Small intestine (tissue), 7 donors: ENCODE measurements at regions not wholly inside any gene's neighbourhood (a gene's known extent, or its start where the extent isn't known, plus 50 kb on each side); places are given as distances from the start of the nearest gene placed in this dataset.

Experiments
- DNase-seq, 2 donors: peaks; one replicate each; pipeline versions ENCODE4 v3.0.0 to v3.0.0-alpha.2; 2013
- FAIRE-seq: peaks from 2 replicates; lab custom pipeline; 2012; peaks lifted over from hg19 to GRCh38; lab: Jason Lieb, UNC
- H3K27ac ChIP-seq, 3 donors: one replicate each; pipeline ENCODE4 v1.5.1; 2013; ENCODE audit warnings: low read length in 2 of 3, mild to moderate bottlenecking in 2 of 3, control low read depth in 1 of 3, inconsistent platforms in 1 of 3, low read depth in 1 of 3, moderate library complexity in 1 of 3
- H3K27me3 ChIP-seq, 3 donors: one replicate each; pipeline ENCODE4 v1.6.1; 2013; ENCODE audit warnings: low read length in 3 of 3, inconsistent platforms in 1 of 3; ENCODE audit not compliant: control insufficient read depth in 3 of 3, insufficient read depth in 3 of 3
- H3K36me3 ChIP-seq, 3 donors: one replicate each; pipeline ENCODE4 v1.6.1; 2013; ENCODE audit warnings: low read length in 3 of 3, inconsistent platforms in 1 of 3, low read depth in 1 of 3, mild to moderate bottlenecking in 1 of 3, moderate library complexity in 1 of 3; ENCODE audit not compliant: control insufficient read depth in 3 of 3, insufficient read depth in 2 of 3
- H3K4me1 ChIP-seq, 3 donors: one replicate each; pipeline ENCODE4 v1.6.1; 2013; ENCODE audit warnings: low read length in 2 of 3, inconsistent platforms in 1 of 3, low read depth in 1 of 3, mild to moderate bottlenecking in 1 of 3, moderate library complexity in 1 of 3; ENCODE audit not compliant: control insufficient read depth in 3 of 3, insufficient read depth in 2 of 3
- H3K4me3 ChIP-seq, 3 donors: one replicate each; pipeline ENCODE4 v1.5.1; 2013; ENCODE audit warnings: low read length in 3 of 3, control low read depth in 1 of 3, inconsistent platforms in 1 of 3, low read depth in 1 of 3, mild to moderate bottlenecking in 1 of 3, moderate library complexity in 1 of 3
- H3K9me3 ChIP-seq, 2 donors: one replicate each; pipeline ENCODE4 v1.6.1; 2013; ENCODE audit warnings: low read depth in 1 of 2, low read length in 1 of 2; ENCODE audit not compliant: control insufficient read depth in 2 of 2, insufficient read depth in 1 of 2
- WGBS, 3 donors: extraction: QIAGEN DNeasy Blood & Tissue Kit; methylation state at CpG; one replicate each; pipeline ENCODE4 v1.1.7; 2013; 5-methylcytosine and 5-hydroxymethylcytosine counted together
- donor health status: healthy with polysubstance abuse.
- donor health status: control.
- donor health status: control.
- donor health status: Bipolar disorder and iron deficiency.
- donor health status: healthy.

GRCh38 chr4:127081041-127081440 is 551.7 kb upstream of the INTU start:
- no peaks in the 10 kb centered on the region for H3K4me1 ChIP-seq
- WGBS, 3 donors: 84 to 96% (median 89%) methylated on average over 1 of the region's 1 CpG
- H3K27ac ChIP-seq: no peak overlapping the region
- no peaks in the 10 kb centered on the region for H3K27me3 ChIP-seq
- H3K9me3 ChIP-seq: peaks cover 0 to 6% of the 10 kb centered on the region in 2 donors
- no peak overlapping the region for H3K4me3 ChIP-seq
- FAIRE-seq (no peak), DNase-seq (no peak)
- no peaks in the 10 kb centered on the region for H3K36me3 ChIP-seq

- no peaks in the 10 kb centered on the region for H3K4me1 ChIP-seq
- H3K36me3 ChIP-seq: no peaks in the 10 kb centered on the region
- H3K27ac ChIP-seq: no peak overlapping the region
- H3K9me3 ChIP-seq: peaks cover 0 to 11% of the 10 kb centered on the region in 2 donors
- no peak overlapping the region for H3K4me3 ChIP-seq
- H3K27me3 ChIP-seq: no peaks in the 10 kb centered on the region
- 44 to 71% (median 59%) methylated on average over 1 of the region's 1 CpG for WGBS, 3 donors
- FAIRE-seq (no peak), DNase-seq (no peak)
Measured at GRCh38 chr4:127082986-127083385, 549.8 kb upstream of the INTU start.

GRCh38 chr4:127084666-127085065 is 548.1 kb upstream of the INTU start:
- 81 to 86% (median 83%) methylated on average over 1 of the region's 1 CpG for whole genome bisulfite sequencing, 3 donors
- no peaks in the 10 kb centered on the region for H3K27me3 ChIP-seq
- peaks cover 0 to 20% of the 10 kb centered on the region in 2 donors for H3K9me3 ChIP-seq
- H3K27ac ChIP-seq: no peak overlapping the region
- no peak overlapping the region for H3K4me3 ChIP-seq
- DNase-seq (no peak), FAIRE-seq (no peak)
- no peaks in the 10 kb centered on the region for H3K4me1 ChIP-seq
- no peaks in the 10 kb centered on the region for H3K36me3 ChIP-seq

GRCh38 chr4:127097061-127097460 is 535.7 kb upstream of the INTU start:
- H3K4me1 ChIP-seq: no peaks in the 10 kb centered on the region
- FAIRE-seq (no peak), DNase-seq (no peak)
- H3K36me3 ChIP-seq: no peaks in the 10 kb centered on the region
- no peak overlapping the region for H3K27ac ChIP-seq
- no peaks in the 10 kb centered on the region for H3K9me3 ChIP-seq
- no peak overlapping the region for H3K4me3 ChIP-seq
- no peaks in the 10 kb centered on the region for H3K27me3 ChIP-seq
- 73 to 84% (median 75%) methylated on average over 2 of the region's 2 CpGs for WGBS, 3 donors

- WGBS, 3 donors: 75 to 83% (median 82%) methylated on average over 1 of the region's 1 CpG
- DNase-seq (no peak), FAIRE-seq (no peak)
- H3K27me3 ChIP-seq: no peaks in the 10 kb centered on the region
- no peaks in the 10 kb centered on the region for H3K36me3 ChIP-seq
- no peaks in the 10 kb centered on the region for H3K4me1 ChIP-seq
- no peak overlapping the region for H3K4me3 ChIP-seq
- no peak overlapping the region for H3K27ac ChIP-seq
- peaks cover 0 to 11% of the 10 kb centered on the region in 2 donors for H3K9me3 ChIP-seq
Measured at GRCh38 chr4:127102361-127102760, 530.4 kb upstream of the INTU start.

- Histone ChIP-seq H3K27me3 (no peaks in the 10 kb centered on the region), H3K4me1 (no peaks in the 10 kb centered on the region), H3K36me3 (no peaks in the 10 kb centered on the region), H3K9me3 (peaks cover 0 to 11% of the 10 kb centered on the region in 2 donors), H3K4me3 (no peak overlapping the region), H3K27ac (no peak overlapping the region)
- 70 to 79% (median 76%) methylated on average over 3 of the region's 3 CpGs for WGBS, 3 donors
- DNase-seq (no peak), FAIRE-seq (no peak)
Measured at GRCh38 chr4:127103681-127104115, 529.1 kb upstream of the INTU start.

- Histone ChIP-seq H3K27ac (no peak overlapping the region), H3K9me3 (peaks cover 0 to 12% of the 10 kb centered on the region in 2 donors), H3K4me1 (no peaks in the 10 kb centered on the region), H3K4me3 (no peak overlapping the region), H3K36me3 (no peaks in the 10 kb centered on the region), H3K27me3 (no peaks in the 10 kb centered on the region)
- DNase-seq: no peak
- no peak for FAIRE-seq
Measured at GRCh38 chr4:127113844-127114362, 518.9 kb upstream of the INTU start.

- H3K27me3 ChIP-seq: no peaks in the 10 kb centered on the region
- H3K4me3 ChIP-seq: no peak overlapping the region
- peaks cover 0 to 11% of the 10 kb centered on the region in 2 donors for H3K9me3 ChIP-seq
- H3K27ac ChIP-seq: no peak overlapping the region
- DNase-seq (no peak), FAIRE-seq (no peak)
- WGBS, 3 donors: 47 to 66% (median 61%) methylated on average over 3 of the region's 3 CpGs
- no peaks in the 10 kb centered on the region for H3K4me1 ChIP-seq
- H3K36me3 ChIP-seq: no peaks in the 10 kb centered on the region
Measured at GRCh38 chr4:127118681-127119080, 514.1 kb upstream of the INTU start.

GRCh38 chr4:127120441-127121090 is 512.2 kb upstream of the INTU start:
- peaks cover 0 to 3% of the 10 kb centered on the region in 2 donors for H3K9me3 ChIP-seq
- no peaks in the 10 kb centered on the region for H3K4me1 ChIP-seq
- H3K27me3 ChIP-seq: no peaks in the 10 kb centered on the region
- no peak for DNase-seq
- H3K27ac ChIP-seq: no peak overlapping the region
- no peak for FAIRE-seq
- H3K36me3 ChIP-seq: no peaks in the 10 kb centered on the region
- no peak overlapping the region for H3K4me3 ChIP-seq
- 81 to 84% (median 84%) methylated on average over 11 of the region's 11 CpGs for WGBS, 3 donors
